ENCODE measurements at regions not wholly inside any gene's neighbourhood (a gene's known extent, or its start where the extent isn't known, plus 50 kb on each side); places are given as distances from the start of the nearest gene placed in this dataset.

DNA sequence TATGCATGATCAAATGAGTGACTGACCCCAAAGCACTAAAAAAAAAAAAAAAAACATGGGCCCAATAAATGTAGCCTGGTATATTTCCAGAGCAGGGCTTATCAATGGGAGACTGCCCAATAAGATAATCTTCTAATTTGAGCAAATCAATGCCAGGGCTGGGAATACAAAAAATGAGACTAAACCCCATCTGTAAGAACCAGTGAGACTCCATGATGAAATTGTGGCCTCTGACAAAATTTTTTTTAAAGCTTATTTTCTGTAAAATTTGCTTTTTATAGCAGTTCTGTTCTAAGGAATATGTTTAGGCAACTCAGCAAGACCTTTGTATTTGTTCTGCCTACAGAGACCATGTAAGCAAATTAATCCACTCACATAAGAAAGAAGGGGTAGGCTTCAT is 186.8 kb upstream of the CCDC150 start:
- TF ChIP-seq, protein P1, sequence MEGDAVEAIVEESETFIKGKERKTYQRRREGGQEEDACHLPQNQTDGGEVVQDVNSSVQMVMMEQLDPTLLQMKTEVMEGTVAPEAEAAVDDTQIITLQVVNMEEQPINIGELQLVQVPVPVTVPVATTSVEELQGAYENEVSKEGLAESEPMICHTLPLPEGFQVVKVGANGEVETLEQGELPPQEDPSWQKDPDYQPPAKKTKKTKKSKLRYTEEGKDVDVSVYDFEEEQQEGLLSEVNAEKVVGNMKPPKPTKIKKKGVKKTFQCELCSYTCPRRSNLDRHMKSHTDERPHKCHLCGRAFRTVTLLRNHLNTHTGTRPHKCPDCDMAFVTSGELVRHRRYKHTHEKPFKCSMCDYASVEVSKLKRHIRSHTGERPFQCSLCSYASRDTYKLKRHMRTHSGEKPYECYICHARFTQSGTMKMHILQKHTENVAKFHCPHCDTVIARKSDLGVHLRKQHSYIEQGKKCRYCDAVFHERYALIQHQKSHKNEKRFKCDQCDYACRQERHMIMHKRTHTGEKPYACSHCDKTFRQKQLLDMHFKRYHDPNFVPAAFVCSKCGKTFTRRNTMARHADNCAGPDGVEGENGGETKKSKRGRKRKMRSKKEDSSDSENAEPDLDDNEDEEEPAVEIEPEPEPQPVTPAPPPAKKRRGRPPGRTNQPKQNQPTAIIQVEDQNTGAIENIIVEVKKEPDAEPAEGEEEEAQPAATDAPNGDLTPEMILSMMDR (IDR thresholded peaks at IDR 0.05): no peak
- no peak for TF ChIP-seq POLR2A (IDR thresholded peaks at IDR 0.05)

Data from thyroid gland (tissue), 4 donors.